ENCODE measurements at regions not wholly inside any gene's neighbourhood (a gene's known extent, or its start where the extent isn't known, plus 50 kb on each side); places are given as distances from the start of the nearest gene placed in this dataset.
"Not testable (repeated sequence)": the region's sequence is repeated elsewhere in the genome, so short reads cannot be mapped to it uniquely, and the experiment has no call there.

DNA sequence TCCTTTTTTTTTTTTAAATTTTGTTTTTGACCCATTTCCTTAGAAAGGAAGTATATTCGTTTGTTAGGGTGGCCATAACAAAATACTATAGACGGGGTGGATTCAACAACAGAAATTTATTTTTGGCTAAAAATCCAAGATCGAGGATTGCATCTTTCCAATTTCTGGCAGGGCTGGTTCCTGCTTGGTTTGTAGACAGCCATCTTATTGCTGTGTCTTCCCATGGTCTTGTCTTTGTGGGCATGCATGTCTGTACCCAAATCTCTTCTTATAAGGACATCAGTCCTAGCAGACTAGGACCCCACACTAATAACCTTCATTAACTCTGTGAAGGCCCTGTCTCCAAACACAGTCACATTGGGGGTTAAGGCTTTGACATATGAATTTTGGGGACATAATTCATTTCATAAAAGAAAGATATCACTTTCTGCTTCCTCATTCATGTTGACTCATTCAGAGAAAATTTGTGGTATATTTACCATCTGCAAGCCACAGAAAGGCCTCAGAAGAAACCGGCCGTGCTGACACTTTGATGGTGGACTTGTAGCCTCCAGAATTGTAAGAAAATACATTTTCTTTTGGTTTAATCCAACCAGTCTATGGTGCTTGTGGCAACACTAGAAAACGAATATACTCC is 262.1 kb downstream of the LPIN1 start:
- Histone ChIP-seq H3K36me3 (ENCODE audit: control insufficient read depth in 2 of 2, insufficient read depth in 2 of 2, low read length in 2 of 2) (no peaks in the 10 kb centered on the region), H3K27me3 (ENCODE audit: control insufficient read depth in 1 of 2, insufficient read depth in 2 of 2, low read length in 2 of 2) (no peaks in the 10 kb centered on the region), H3K9ac (ENCODE audit: low read length in 2 of 2) (no peak overlapping the region), H3K27ac (ENCODE audit: low read length) (no peak overlapping the region), H3K4me1 (ENCODE audit: control insufficient read depth, insufficient read depth, low read length) (peaks cover 7% of the 10 kb centered on the region), H3K4me3 (ENCODE audit: low read length in 2 of 2) (no peak overlapping the region), H3K9me3 (ENCODE audit: control insufficient read depth in 2 of 2, low read length in 2 of 2) (no peaks in the 10 kb centered on the region)

GRCh38 chr2:12009323-12009905 is 263.0 kb downstream of the LPIN1 start:
- no peaks in the 10 kb centered on the region for H3K9me3 ChIP-seq (ENCODE audit: control insufficient read depth in 2 of 2, low read length in 2 of 2)
- no peaks in the 10 kb centered on the region for H3K27me3 ChIP-seq (ENCODE audit: control insufficient read depth in 1 of 2, insufficient read depth in 2 of 2, low read length in 2 of 2)
- H3K4me1 ChIP-seq (ENCODE audit: control insufficient read depth, insufficient read depth, low read length), result peaks cover 7% of the 10 kb centered on the region
- no peaks in the 10 kb centered on the region for H3K36me3 ChIP-seq (ENCODE audit: control insufficient read depth in 2 of 2, insufficient read depth in 2 of 2, low read length in 2 of 2)
- no peak overlapping the region for H3K9ac ChIP-seq (ENCODE audit: low read length in 2 of 2)
- H3K27ac ChIP-seq (ENCODE audit: low read length), result no peak overlapping the region
- no peak overlapping the region for H3K4me3 ChIP-seq (ENCODE audit: low read length in 2 of 2)

GRCh38 chr2:12010059-12010458 is 263.6 kb downstream of the LPIN1 start:
- Histone ChIP-seq H3K9ac (ENCODE audit: low read length in 2 of 2) (no peak overlapping the region), H3K27me3 (ENCODE audit: control insufficient read depth in 1 of 2, insufficient read depth in 2 of 2, low read length in 2 of 2) (no peaks in the 10 kb centered on the region), H3K9me3 (ENCODE audit: control insufficient read depth in 2 of 2, low read length in 2 of 2) (no peaks in the 10 kb centered on the region), H3K4me3 (ENCODE audit: low read length in 2 of 2) (no peak overlapping the region), H3K4me1 (ENCODE audit: control insufficient read depth, insufficient read depth, low read length) (peaks cover 7% of the 10 kb centered on the region), H3K36me3 (ENCODE audit: control insufficient read depth in 2 of 2, insufficient read depth in 2 of 2, low read length in 2 of 2) (no peaks in the 10 kb centered on the region), H3K27ac (ENCODE audit: low read length) (no peak overlapping the region)

GRCh38 chr2:12010779-12011178 is 264.3 kb downstream of the LPIN1 start:
- H3K4me3 ChIP-seq (ENCODE audit: low read length in 2 of 2), result no peak overlapping the region
- H3K27ac ChIP-seq (ENCODE audit: low read length), result no peak overlapping the region
- no peak overlapping the region for H3K9ac ChIP-seq (ENCODE audit: low read length in 2 of 2)
- no peaks in the 10 kb centered on the region for H3K36me3 ChIP-seq (ENCODE audit: control insufficient read depth in 2 of 2, insufficient read depth in 2 of 2, low read length in 2 of 2)
- peaks cover 6% of the 10 kb centered on the region for H3K4me1 ChIP-seq (ENCODE audit: control insufficient read depth, insufficient read depth, low read length)
- no peaks in the 10 kb centered on the region for H3K27me3 ChIP-seq (ENCODE audit: control insufficient read depth in 1 of 2, insufficient read depth in 2 of 2, low read length in 2 of 2)
- H3K9me3 ChIP-seq (ENCODE audit: control insufficient read depth in 2 of 2, low read length in 2 of 2), result no peaks in the 10 kb centered on the region

DNA sequence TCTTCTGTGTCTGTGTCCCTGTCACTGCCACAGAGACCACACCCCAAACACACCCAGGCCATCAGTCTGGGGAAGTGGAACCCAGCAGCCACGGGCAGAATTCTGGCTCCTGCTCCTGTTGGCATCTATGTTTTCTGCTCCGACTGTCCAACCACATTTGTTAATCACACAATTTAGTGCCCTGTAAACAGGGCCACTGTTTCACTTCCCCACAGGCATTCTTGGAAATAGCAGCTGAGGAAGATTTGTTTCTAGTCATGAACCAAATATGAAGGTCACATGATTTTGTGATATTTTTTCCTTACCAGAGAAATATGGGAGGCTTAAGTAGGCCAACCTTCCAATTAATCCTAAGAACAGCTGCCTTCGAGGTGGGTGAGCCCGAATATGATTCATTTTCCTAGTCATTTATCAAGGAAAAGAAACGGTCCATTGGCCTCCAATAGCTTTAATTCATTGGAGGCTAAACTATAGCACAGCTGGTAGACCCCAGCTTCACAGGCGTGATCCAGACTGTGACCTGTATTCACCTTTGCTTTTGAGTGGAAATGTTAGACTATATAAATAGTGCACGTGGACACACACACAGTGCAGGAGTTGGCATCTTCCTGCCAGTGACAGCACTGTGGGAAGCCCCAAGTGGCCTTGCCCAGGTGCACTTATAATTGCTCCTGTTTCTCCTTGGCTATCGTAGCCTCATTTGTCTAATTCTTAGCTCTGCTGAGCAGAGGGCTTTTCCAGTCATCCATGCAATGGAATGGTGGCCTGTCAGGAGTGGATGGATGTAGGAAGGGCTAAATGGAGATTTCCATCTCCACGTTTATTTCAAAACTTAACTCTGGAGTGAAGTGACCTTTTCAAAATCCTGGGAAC is 267.9 kb downstream of the LPIN1 start:
- Histone ChIP-seq H3K9me3 (ENCODE audit: control insufficient read depth in 2 of 2, low read length in 2 of 2) (no peaks in the 10 kb centered on the region), H3K4me3 (ENCODE audit: low read length in 2 of 2) (no peak overlapping the region), H3K36me3 (ENCODE audit: control insufficient read depth in 2 of 2, insufficient read depth in 2 of 2, low read length in 2 of 2) (no peaks in the 10 kb centered on the region), H3K9ac (ENCODE audit: low read length in 2 of 2) (no peak overlapping the region), H3K27ac (ENCODE audit: low read length) (no peak overlapping the region), H3K4me1 (ENCODE audit: control insufficient read depth, insufficient read depth, low read length) (no peaks in the 10 kb centered on the region), H3K27me3 (ENCODE audit: control insufficient read depth in 1 of 2, insufficient read depth in 2 of 2, low read length in 2 of 2) (no peaks in the 10 kb centered on the region)

DNA sequence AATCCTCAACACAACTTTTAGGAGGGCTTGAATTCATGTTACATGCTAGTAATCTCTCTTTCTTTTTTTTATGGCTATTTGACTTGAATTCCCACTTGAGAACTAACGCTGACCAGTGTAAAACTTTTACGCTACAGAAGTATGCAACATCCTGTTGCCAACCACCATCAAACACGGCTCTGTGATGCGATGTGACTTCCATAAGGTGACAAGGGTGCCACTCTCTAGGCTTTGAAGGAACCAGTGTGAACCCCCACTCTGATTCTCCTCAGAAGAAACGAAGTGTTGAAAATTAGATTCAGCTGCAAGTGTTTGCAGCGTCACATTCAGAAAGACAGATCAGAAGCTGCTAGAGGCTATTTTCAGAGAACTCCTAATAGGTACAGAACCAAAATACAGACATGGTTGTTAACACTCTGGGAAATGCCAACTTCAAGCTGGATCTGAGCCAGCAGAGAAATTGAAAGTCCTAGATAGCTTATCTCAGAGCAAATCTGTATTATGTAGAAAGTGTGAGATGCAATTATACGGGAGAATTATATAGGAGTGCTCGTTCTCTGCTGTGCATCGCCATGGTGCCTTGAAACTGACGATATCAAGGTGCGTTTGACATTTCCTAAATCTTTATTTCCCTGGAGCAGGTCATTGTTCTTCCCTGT is 271.2 kb downstream of the LPIN1 start:
- no peak overlapping the region for H3K4me3 ChIP-seq (ENCODE audit: low read length in 2 of 2)
- no peak overlapping the region for H3K9ac ChIP-seq (ENCODE audit: low read length in 2 of 2)
- H3K4me1 ChIP-seq (ENCODE audit: control insufficient read depth, insufficient read depth, low read length), result no peaks in the 10 kb centered on the region
- H3K27ac ChIP-seq (ENCODE audit: low read length), result no peak overlapping the region
- no peaks in the 10 kb centered on the region for H3K9me3 ChIP-seq (ENCODE audit: control insufficient read depth in 2 of 2, low read length in 2 of 2)
- peaks cover 0 to 2% of the 10 kb centered on the region in 2 donors for H3K27me3 ChIP-seq (ENCODE audit: control insufficient read depth in 1 of 2, insufficient read depth in 2 of 2, low read length in 2 of 2)
- H3K36me3 ChIP-seq (ENCODE audit: control insufficient read depth in 2 of 2, insufficient read depth in 2 of 2, low read length in 2 of 2), result no peaks in the 10 kb centered on the region

DNA sequence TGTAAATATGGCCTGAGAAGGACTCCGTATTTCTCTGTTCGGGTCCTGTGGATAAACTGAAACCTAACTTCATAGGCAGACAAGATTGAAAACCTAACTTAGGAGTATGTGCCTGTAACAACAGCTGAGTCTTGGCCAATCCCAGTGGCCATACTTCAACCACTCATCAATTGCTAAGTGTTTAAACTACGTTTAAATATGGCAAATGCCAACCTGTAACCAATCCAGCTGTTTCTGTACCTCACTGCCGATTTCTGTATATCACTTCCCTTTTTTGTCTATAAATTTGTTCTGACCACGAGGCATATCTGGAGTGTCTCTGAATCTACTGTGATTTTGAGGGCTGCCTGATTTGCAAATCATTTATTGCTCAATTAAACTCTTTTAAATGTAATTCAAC is 272.3 kb downstream of the LPIN1 start:
- not testable (repeated sequence) for H3K9ac ChIP-seq (ENCODE audit: low read length in 2 of 2); H3K9me3 ChIP-seq (ENCODE audit: control insufficient read depth in 2 of 2, low read length in 2 of 2); H3K27ac ChIP-seq (ENCODE audit: low read length); H3K4me3 ChIP-seq (ENCODE audit: low read length in 2 of 2); H3K4me1 ChIP-seq (ENCODE audit: control insufficient read depth, insufficient read depth, low read length); H3K27me3 ChIP-seq (ENCODE audit: control insufficient read depth in 1 of 2, insufficient read depth in 2 of 2, low read length in 2 of 2); H3K36me3 ChIP-seq (ENCODE audit: control insufficient read depth in 2 of 2, insufficient read depth in 2 of 2, low read length in 2 of 2)

GRCh38 chr2:12020833-12021469 is 274.5 kb downstream of the LPIN1 start:
- no peaks in the 10 kb centered on the region for H3K36me3 ChIP-seq (ENCODE audit: control insufficient read depth in 2 of 2, insufficient read depth in 2 of 2, low read length in 2 of 2)
- peaks cover 0 to 2% of the 10 kb centered on the region in 2 donors for H3K27me3 ChIP-seq (ENCODE audit: control insufficient read depth in 1 of 2, insufficient read depth in 2 of 2, low read length in 2 of 2)
- H3K9ac ChIP-seq (ENCODE audit: low read length in 2 of 2), result no peak overlapping the region
- no peak overlapping the region for H3K27ac ChIP-seq (ENCODE audit: low read length)
- no peak overlapping the region for H3K4me3 ChIP-seq (ENCODE audit: low read length in 2 of 2)
- no peaks in the 10 kb centered on the region for H3K9me3 ChIP-seq (ENCODE audit: control insufficient read depth in 2 of 2, low read length in 2 of 2)
- no peaks in the 10 kb centered on the region for H3K4me1 ChIP-seq (ENCODE audit: control insufficient read depth, insufficient read depth, low read length)

GRCh38 chr2:12024197-12024907 is 277.9 kb downstream of the LPIN1 start:
- H3K36me3 ChIP-seq (ENCODE audit: control insufficient read depth in 2 of 2, insufficient read depth in 2 of 2, low read length in 2 of 2); H3K9ac ChIP-seq (ENCODE audit: low read length in 2 of 2); H3K4me1 ChIP-seq (ENCODE audit: control insufficient read depth, insufficient read depth, low read length); H3K4me3 ChIP-seq (ENCODE audit: low read length in 2 of 2); H3K27me3 ChIP-seq (ENCODE audit: control insufficient read depth in 1 of 2, insufficient read depth in 2 of 2, low read length in 2 of 2); H3K9me3 ChIP-seq (ENCODE audit: control insufficient read depth in 2 of 2, low read length in 2 of 2); H3K27ac ChIP-seq (ENCODE audit: low read length): not testable (repeated sequence)

GRCh38 chr2:12027136-12027535 is 280.7 kb downstream of the LPIN1 start:
- H3K4me1 ChIP-seq (ENCODE audit: control insufficient read depth, insufficient read depth, low read length), result no peaks in the 10 kb centered on the region
- no peaks in the 10 kb centered on the region for H3K27me3 ChIP-seq (ENCODE audit: control insufficient read depth in 1 of 2, insufficient read depth in 2 of 2, low read length in 2 of 2)
- H3K27ac ChIP-seq (ENCODE audit: low read length), result no peak overlapping the region
- no peaks in the 10 kb centered on the region for H3K36me3 ChIP-seq (ENCODE audit: control insufficient read depth in 2 of 2, insufficient read depth in 2 of 2, low read length in 2 of 2)
- H3K4me3 ChIP-seq (ENCODE audit: low read length in 2 of 2), result no peak overlapping the region
- H3K9me3 ChIP-seq (ENCODE audit: control insufficient read depth in 2 of 2, low read length in 2 of 2), result no peaks in the 10 kb centered on the region
- no peak overlapping the region for H3K9ac ChIP-seq (ENCODE audit: low read length in 2 of 2)

Measured in stomach smooth muscle (tissue), 2 donors.